Osteoblast (primary cell): ENCODE measurements at regions not wholly inside any gene's neighbourhood (a gene's known extent, or its start where the extent isn't known, plus 50 kb on each side); places are given as distances from the start of the nearest gene placed in this dataset.

Experiments
- DNase-seq: peaks from one replicate; pipeline ENCODE4 v3.0.0; 2011; ENCODE audit warnings: low spot score, mixed read lengths; ENCODE audit not compliant: insufficient read length; ENCODE audit errors: missing footprints
- H2AFZ ChIP-seq: 2 replicates; pipeline ENCODE4 v1.6.0; 2011; ENCODE audit warnings: mild to moderate bottlenecking, low read length
- H3K27ac ChIP-seq: 2 replicates; pipeline ENCODE4 v1.5.1; 2011; ENCODE audit warnings: mild to moderate bottlenecking, low read depth, low read length, moderate library complexity
- H3K27me3 ChIP-seq: 2 replicates; pipeline ENCODE4 v1.6.0; 2012; ENCODE audit warnings: mild to moderate bottlenecking, control low read depth, inconsistent platforms, low read length, moderate library complexity; ENCODE audit not compliant: insufficient read depth
- H3K36me3 ChIP-seq: 2 replicates; pipeline ENCODE4 v1.5.1; 2011; ENCODE audit warnings: mild to moderate bottlenecking, low read length, control low read depth, moderate library complexity; ENCODE audit not compliant: insufficient read depth
- H3K4me1 ChIP-seq: 2 replicates; pipeline ENCODE4 v1.5.1; 2011; ENCODE audit warnings: mild to moderate bottlenecking, low read length, control low read depth, moderate library complexity; ENCODE audit not compliant: insufficient read depth
- H3K4me2 ChIP-seq: 2 replicates; pipeline ENCODE4 v1.6.0; 2011; ENCODE audit warnings: mild to moderate bottlenecking, low read length; ENCODE audit not compliant: insufficient read depth
- H3K4me3 ChIP-seq: fragments of 200-600 bp; sonication (generic); 3 replicates; pipeline ENCODE4 v1.5.1; 2012; ENCODE audit warnings: mild to moderate bottlenecking, low read length, inconsistent platforms; ENCODE audit not compliant: insufficient read depth
- H3K79me2 ChIP-seq: 2 replicates; pipeline ENCODE4 v1.6.0; 2012; ENCODE audit warnings: mild to moderate bottlenecking, low read length, control low read depth, inconsistent platforms; ENCODE audit not compliant: insufficient read depth
- H3K9me3 ChIP-seq: 2 replicates; pipeline ENCODE4 v1.5.1; 2011; ENCODE audit warnings: low read depth, low read length, control low read depth
- H4K20me1 ChIP-seq: 2 replicates; pipeline ENCODE4 v1.6.0; 2012; ENCODE audit warnings: mild to moderate bottlenecking, low read length, control low read depth; ENCODE audit not compliant: insufficient read depth
- CTCF ChIP-seq: IDR thresholded peaks from 2 replicates; pipeline ENCODE4 v1.5.1; 2011; ENCODE audit warnings: mild to moderate bottlenecking, low read depth, low read length, moderate library complexity; ENCODE audit errors: extremely low read depth

- no peak for TF ChIP-seq CTCF
- H3K4me3 ChIP-seq: no peak overlapping the region
- no peaks in the 10 kb centered on the region for H3K79me2 ChIP-seq
Measured at GRCh38 chr6:19632230-19632629, 204.9 kb upstream of the ID4 start.

DNA sequence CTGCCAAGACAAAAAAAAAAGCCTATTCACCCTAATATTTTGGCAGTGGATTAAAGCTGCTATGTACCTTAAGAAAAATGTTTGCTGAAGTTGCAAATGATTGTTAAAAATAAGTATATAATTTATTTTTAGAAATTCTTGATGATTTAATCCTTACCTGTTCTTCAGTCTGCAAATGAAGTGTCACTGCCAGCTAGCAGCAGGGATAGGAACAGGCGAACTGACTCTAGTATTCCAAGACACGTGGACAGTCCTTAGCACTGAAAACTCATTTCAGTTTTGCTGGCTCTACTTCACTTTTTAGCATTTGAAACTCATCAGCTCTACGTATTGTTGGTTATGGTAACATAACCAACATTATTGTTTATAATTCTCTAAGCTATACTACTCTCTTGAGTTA is 204.4 kb upstream of the ID4 start:
- H3K4me1 ChIP-seq: no peaks in the 10 kb centered on the region
- no peaks in the 10 kb centered on the region for H3K9me3 ChIP-seq
- H3K4me3 ChIP-seq: no peak overlapping the region
- no peak for DNase-seq
- no peak overlapping the region for H2AFZ ChIP-seq
- H3K27ac ChIP-seq: no peak overlapping the region
- no peaks in the 10 kb centered on the region for H3K79me2 ChIP-seq
- TF ChIP-seq CTCF: no peak
- H3K27me3 ChIP-seq: no peaks in the 10 kb centered on the region
- no peaks in the 10 kb centered on the region for H3K36me3 ChIP-seq
- H4K20me1 ChIP-seq: no peaks in the 10 kb centered on the region
- no peak overlapping the region for H3K4me2 ChIP-seq

More at GRCh38 chr6:19632230-19632629, 204.9 kb upstream of the ID4 start:
- Histone ChIP-seq H4K20me1 (no peaks in the 10 kb centered on the region), H3K27me3 (no peaks in the 10 kb centered on the region), H3K27ac (no peak overlapping the region), H2AFZ (no peak overlapping the region), H3K36me3 (no peaks in the 10 kb centered on the region), H3K4me2 (no peak overlapping the region), H3K9me3 (no peaks in the 10 kb centered on the region), H3K4me1 (no peaks in the 10 kb centered on the region)
- no peak for DNase-seq

DNA sequence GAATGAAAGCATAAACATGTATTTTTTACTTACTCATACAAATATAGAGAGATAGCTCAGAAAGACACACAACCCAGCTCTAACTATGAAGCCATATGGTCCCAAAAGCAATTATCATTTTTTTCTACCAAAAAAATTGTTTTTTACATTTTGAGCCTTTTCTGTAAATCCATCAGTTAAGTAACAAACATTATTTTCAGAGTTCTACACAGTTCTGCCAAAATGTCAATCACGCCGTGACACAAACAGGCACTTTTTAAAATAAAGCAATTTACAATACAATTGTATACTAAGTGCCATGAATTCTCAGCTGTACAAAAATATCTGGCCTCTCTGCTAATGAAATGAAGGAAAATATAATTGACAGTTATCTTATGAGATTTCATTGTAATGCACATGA is 201.4 kb upstream of the ID4 start:
- Histone ChIP-seq H3K79me2 (no peaks in the 10 kb centered on the region), H3K27me3 (no peaks in the 10 kb centered on the region), H3K4me2 (no peak overlapping the region), H3K9me3 (no peaks in the 10 kb centered on the region), H3K36me3 (no peaks in the 10 kb centered on the region), H2AFZ (no peak overlapping the region), H3K27ac (no peak overlapping the region), H3K4me3 (no peak overlapping the region), H3K4me1 (no peaks in the 10 kb centered on the region), H4K20me1 (no peaks in the 10 kb centered on the region)
- no peak for DNase-seq
- no peak for TF ChIP-seq CTCF

DNA sequence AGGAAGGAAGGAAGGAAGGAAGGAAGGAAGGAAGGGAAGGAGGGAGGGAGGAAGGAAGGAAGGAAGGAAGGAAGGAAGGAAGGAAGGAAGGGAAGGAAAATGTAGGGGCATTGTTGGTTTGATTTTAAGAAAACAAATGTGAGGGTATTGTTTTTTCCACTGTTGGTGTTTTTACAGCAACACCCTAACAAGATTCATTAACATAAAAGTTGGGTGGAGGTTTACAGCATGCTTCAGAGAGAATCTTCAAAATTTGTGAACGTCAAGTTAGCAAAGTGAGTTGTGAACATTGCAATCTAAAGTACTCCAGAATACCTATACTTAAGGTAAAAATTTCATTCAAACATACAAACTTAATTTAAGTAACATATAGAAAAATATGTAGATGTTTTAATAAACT is 200.2 kb upstream of the ID4 start:
- Histone ChIP-seq H4K20me1 (no peaks in the 10 kb centered on the region), H3K4me3 (no peak overlapping the region), H3K27me3 (no peaks in the 10 kb centered on the region), H3K79me2 (no peaks in the 10 kb centered on the region), H3K36me3 (no peaks in the 10 kb centered on the region), H3K27ac (no peak overlapping the region), H2AFZ (no peak overlapping the region), H3K4me1 (no peaks in the 10 kb centered on the region), H3K9me3 (no peaks in the 10 kb centered on the region), H3K4me2 (no peak overlapping the region)
- TF ChIP-seq CTCF: no peak
- no peak for DNase-seq
